Activated CD8-positive, alpha-beta T cell treated with anti-CD3 and anti-CD28 coated beads for 36 hours (primary cell): ENCODE measurements at regions not wholly inside any gene's neighbourhood (a gene's known extent, or its start where the extent isn't known, plus 50 kb on each side); places are given as distances from the start of the nearest gene placed in this dataset.

Experiments used
- ATAC-seq: fragments of 200-7000 bp; cut with Tn5 transposase; one replicate; pipeline ENCODE4 v1.10.0; 2021; ENCODE audit warnings: mild to moderate bottlenecking, moderate library complexity
- CTCF ChIA-PET: fragments of 350-600 bp; sonication (Branson Sonifier 250); formaldehyde crosslinking; loops from one replicate; lab custom pipeline; 2021; ENCODE audit warnings: antibody characterized with exemption; lab: Charles Lee
- POLR2A ChIA-PET: fragments of 350-600 bp; sonication (Branson Sonifier 250); formaldehyde crosslinking; loops from one replicate; lab custom pipeline; 2021; ENCODE audit warnings: antibody characterized with exemption; lab: Charles Lee
- DNase-seq: peaks from one replicate; pipeline ENCODE4 v3.0.0-alpha.2; 2020
- H3K27ac Mint-ChIP-seq: one replicate; pipeline ENCODE4 v1.8.0; 2021; ENCODE audit warnings: mild to moderate bottlenecking, mixed read lengths
- H3K27me3 Mint-ChIP-seq: one replicate; pipeline ENCODE4 v1.8.0; 2021; ENCODE audit warnings: mixed read lengths
- H3K36me3 Mint-ChIP-seq: one replicate; pipeline ENCODE4 v1.8.0; 2021; ENCODE audit warnings: low read depth, mixed read lengths
- H3K4me1 Mint-ChIP-seq: one replicate; pipeline ENCODE4 v1.8.0; 2021; ENCODE audit warnings: low read depth, mixed read lengths
- H3K4me3 Mint-ChIP-seq: one replicate; pipeline ENCODE4 v1.8.0; 2021; ENCODE audit warnings: mild to moderate bottlenecking, moderate library complexity, mixed read lengths
- H3K9me3 Mint-ChIP-seq: one replicate; pipeline ENCODE4 v1.8.0; 2021; ENCODE audit warnings: mixed read lengths
- intact Hi-C: fragments of 100-400 bp; cut with micrococcal nuclease; formaldehyde crosslinking; loops from one replicate; pipeline ENCODE4 v1.10.0; 2022
- TF ChIP-seq, protein P1 (sequence below): fragments of 200-600 bp; IDR thresholded peaks from one replicate; pipeline ENCODE4 v1.8.0; 2022; ENCODE audit warnings: antibody characterized with exemption, mild to moderate bottlenecking

DNA sequence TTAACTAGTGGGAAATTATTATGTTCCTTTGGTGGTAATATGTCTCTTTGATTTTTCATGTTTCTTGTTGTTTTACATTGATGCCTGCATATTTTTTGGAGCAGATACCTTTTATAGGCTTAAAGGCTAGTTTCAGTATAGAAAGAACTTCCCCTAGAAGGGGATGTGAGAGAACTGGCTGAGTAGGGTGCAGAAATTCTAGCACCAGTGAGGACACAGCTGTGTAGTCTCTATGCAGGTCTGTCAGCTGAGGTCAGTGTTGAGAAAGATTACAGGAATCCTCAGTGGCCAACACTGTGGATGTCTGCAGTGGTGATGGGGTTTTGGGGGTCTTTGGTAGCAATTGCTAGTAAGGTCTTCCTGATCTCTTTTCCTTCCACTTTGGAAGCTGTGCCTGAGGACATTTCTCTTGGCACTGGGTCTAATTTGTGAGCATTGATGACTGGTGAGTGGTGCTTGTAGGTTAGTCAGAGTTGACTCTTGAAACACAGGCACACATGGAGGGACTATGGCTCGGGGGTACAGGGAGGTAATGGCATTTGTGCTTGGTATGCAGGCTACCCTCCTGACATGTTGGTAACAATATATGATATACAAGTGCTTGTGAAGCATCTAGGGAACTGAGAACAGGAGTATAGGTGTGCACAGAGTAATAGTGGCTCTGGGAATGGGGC lies 221.4 kb downstream of the SPATA31D1 start:
- POLR2A ChIA-PET = no interaction called here
- Mint-ChIP-seq H3K4me1 (no peaks in the 10 kb centered on the region), H3K4me3 (no peak overlapping the region), H3K36me3 (no peaks in the 10 kb centered on the region), H3K27ac (no peak overlapping the region), H3K9me3 (peaks cover 3% of the 10 kb centered on the region), H3K27me3 (no peaks in the 10 kb centered on the region)
- CTCF ChIA-PET = no interaction called here
- TF ChIP-seq, protein P1, sequence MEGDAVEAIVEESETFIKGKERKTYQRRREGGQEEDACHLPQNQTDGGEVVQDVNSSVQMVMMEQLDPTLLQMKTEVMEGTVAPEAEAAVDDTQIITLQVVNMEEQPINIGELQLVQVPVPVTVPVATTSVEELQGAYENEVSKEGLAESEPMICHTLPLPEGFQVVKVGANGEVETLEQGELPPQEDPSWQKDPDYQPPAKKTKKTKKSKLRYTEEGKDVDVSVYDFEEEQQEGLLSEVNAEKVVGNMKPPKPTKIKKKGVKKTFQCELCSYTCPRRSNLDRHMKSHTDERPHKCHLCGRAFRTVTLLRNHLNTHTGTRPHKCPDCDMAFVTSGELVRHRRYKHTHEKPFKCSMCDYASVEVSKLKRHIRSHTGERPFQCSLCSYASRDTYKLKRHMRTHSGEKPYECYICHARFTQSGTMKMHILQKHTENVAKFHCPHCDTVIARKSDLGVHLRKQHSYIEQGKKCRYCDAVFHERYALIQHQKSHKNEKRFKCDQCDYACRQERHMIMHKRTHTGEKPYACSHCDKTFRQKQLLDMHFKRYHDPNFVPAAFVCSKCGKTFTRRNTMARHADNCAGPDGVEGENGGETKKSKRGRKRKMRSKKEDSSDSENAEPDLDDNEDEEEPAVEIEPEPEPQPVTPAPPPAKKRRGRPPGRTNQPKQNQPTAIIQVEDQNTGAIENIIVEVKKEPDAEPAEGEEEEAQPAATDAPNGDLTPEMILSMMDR = no peak
- intact Hi-C loops = no loop called here
- no peak for DNase-seq
- ATAC-seq = no peak

DNA sequence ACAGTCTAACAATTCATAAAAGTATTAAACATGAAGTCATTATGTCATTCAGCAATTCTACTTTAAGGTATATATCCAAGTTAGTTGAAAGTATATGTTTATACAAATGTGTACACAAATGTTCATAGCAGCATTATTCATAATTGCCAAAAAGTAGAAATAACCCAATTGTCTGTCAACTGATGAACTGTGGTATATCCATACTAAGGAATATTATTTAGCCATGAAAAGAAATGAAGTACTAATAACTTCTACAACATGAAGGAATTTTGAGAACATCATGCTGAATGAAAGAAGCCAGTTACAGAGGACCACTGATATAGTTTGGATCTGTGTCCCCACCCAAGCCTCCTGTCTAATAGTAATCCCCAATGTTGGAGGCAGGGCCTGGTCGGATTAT lies 224.3 kb downstream of the SPATA31D1 start:
- ChIA-PET CTCF (no interaction called here), POLR2A (no interaction called here)
- no peak for DNase-seq
- TF ChIP-seq, protein P1 = no peak
- Mint-ChIP-seq H3K4me1 (no peaks in the 10 kb centered on the region), H3K36me3 (no peaks in the 10 kb centered on the region), H3K27ac (no peak overlapping the region), H3K27me3 (no peaks in the 10 kb centered on the region), H3K4me3 (no peak overlapping the region), H3K9me3 (peaks cover 4% of the 10 kb centered on the region)
- intact Hi-C loops = no loop called here
- no peak for ATAC-seq

DNA sequence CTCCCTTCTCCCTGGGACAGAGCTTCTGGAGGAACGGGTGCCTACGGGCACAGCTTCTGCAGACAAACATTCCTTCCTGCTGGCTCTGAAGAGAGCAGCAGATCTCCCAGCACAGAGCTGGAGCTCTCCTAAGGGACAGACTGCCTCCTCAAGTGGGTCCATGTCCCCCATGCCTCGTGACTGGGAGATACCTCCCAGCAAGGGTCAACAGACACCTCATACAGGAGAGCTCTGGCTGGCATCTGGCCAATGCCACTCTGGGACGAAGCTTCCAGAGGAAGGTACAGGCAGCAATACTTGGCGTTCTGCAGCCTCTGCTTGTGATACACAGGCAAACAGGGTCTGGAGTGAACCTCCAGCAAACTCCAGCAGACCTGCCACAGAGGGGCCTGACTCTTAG lies 227.9 kb downstream of the SPATA31D1 start:
- no peaks in the 10 kb centered on the region for H3K36me3 Mint-ChIP-seq
- intact Hi-C loops = no loop called here
- H3K27ac Mint-ChIP-seq = no peak overlapping the region
- H3K27me3 Mint-ChIP-seq = no peaks in the 10 kb centered on the region
- ChIA-PET POLR2A (no interaction called here), CTCF (no interaction called here)
- DNase-seq (no peak), ATAC-seq (no peak)
- H3K4me3 Mint-ChIP-seq = no peak overlapping the region
- no peaks in the 10 kb centered on the region for H3K4me1 Mint-ChIP-seq
- TF ChIP-seq, protein P1 = no peak
- peaks cover 3% of the 10 kb centered on the region for H3K9me3 Mint-ChIP-seq

DNA sequence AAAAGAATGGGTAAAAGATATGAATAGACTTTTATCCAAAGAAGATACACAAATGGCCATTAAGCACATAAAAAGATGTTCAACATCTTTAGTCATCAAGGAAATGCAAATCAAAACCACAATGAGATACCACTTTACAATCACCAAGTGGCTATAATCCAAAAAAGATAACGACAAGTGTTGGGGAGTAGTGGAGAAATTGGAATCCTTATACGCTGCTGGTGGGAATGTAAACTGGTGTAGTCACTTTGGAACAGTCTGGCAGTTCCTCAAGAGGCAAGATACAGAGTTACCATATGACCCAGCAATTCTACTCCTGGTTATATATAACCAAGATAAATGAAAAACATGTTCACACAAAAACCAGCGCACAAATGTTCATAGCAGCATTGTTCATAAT lies 234.9 kb downstream of the SPATA31D1 start:
- H3K4me3 Mint-ChIP-seq = no peak overlapping the region
- DNase-seq = no peak
- ChIA-PET CTCF (no interaction called here), POLR2A (no interaction called here)
- H3K27me3 Mint-ChIP-seq = no peaks in the 10 kb centered on the region
- H3K36me3 Mint-ChIP-seq = no peaks in the 10 kb centered on the region
- intact Hi-C loops = no loop called here
- H3K27ac Mint-ChIP-seq = no peak overlapping the region
- TF ChIP-seq, protein P1 = no peak
- no peak for ATAC-seq
- H3K9me3 Mint-ChIP-seq = peaks cover 1% of the 10 kb centered on the region
- no peaks in the 10 kb centered on the region for H3K4me1 Mint-ChIP-seq

DNA sequence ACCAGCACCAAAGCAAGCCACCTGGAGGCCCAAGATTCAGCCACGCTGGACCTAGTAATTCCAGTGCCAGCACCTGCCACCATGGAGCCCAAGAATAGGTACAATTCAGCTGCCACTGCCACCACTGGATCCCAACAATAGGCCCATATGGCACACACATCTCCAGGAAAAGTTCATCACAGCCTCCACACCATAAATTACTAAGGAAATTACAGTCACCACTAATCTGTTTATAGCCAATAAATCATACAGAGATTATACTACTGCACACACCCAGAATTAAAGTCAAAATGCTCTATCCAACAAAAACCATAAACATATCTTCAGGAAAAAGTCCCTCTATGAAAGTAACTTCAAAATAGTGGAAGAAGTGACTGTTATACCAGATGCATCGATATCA lies 242.8 kb downstream of the SPATA31D1 start:
- ChIA-PET CTCF (no interaction called here), POLR2A (no interaction called here)
- no peak for DNase-seq
- no peaks in the 10 kb centered on the region for H3K27me3 Mint-ChIP-seq
- H3K9me3 Mint-ChIP-seq = peaks cover 23% of the 10 kb centered on the region
- no peak overlapping the region for H3K27ac Mint-ChIP-seq
- no peaks in the 10 kb centered on the region for H3K4me1 Mint-ChIP-seq
- TF ChIP-seq, protein P1 = no peak
- H3K36me3 Mint-ChIP-seq = no peaks in the 10 kb centered on the region
- intact Hi-C loops = no loop called here
- no peak for ATAC-seq
- no peak overlapping the region for H3K4me3 Mint-ChIP-seq
